HG03175 (cell line): ENCODE measurements at regions not wholly inside any gene's neighbourhood (a gene's known extent, or its start where the extent isn't known, plus 50 kb on each side); places are given as distances from the start of the nearest gene placed in this dataset.

Source experiments
- ATAC-seq: cut with Tn5 transposase; IDR thresholded peaks from one replicate; pipeline ENCODE4 v1.9.1; 2021; ENCODE audit warnings: mild to moderate bottlenecking, moderate library complexity; ENCODE audit not compliant: unreplicated experiment

- no peak for ATAC-seq
Measured at GRCh38 chr16:17529982-17530760, 59.4 kb upstream of the XYLT1 start.

- ATAC-seq: no peak
Measured at GRCh38 chr16:17526956-17527937, 56.5 kb upstream of the XYLT1 start.

GRCh38 chr16:17524656-17525055, 53.9 kb upstream of the XYLT1 start:
- ATAC-seq: no peak

- ATAC-seq: no peak
Measured at GRCh38 chr16:17520561-17520960, 49.8 kb upstream of the XYLT1 start.
